G401 (cell line): ENCODE measurements at regions not wholly inside any gene's neighbourhood (a gene's known extent, or its start where the extent isn't known, plus 50 kb on each side); places are given as distances from the start of the nearest gene placed in this dataset.
A peak's percentile ranks its signal among the peaks of the same experiment; 100 is the strongest.
"Not testable (repeated sequence)": the region's sequence is repeated elsewhere in the genome, so short reads cannot be mapped to it uniquely, and the experiment has no call there.

Source experiments
- DNase-seq: peaks from one replicate; pipeline ENCODE4 v3.0.0-alpha.2; 2015; ENCODE audit warnings: low spot score
- in situ Hi-C: cut with HindIII; loops from 2 replicates; pipeline ENCODE4 v1.10.0; 2016; ENCODE audit warnings: low sequenced_read_pairs, mixed read lengths

DNA sequence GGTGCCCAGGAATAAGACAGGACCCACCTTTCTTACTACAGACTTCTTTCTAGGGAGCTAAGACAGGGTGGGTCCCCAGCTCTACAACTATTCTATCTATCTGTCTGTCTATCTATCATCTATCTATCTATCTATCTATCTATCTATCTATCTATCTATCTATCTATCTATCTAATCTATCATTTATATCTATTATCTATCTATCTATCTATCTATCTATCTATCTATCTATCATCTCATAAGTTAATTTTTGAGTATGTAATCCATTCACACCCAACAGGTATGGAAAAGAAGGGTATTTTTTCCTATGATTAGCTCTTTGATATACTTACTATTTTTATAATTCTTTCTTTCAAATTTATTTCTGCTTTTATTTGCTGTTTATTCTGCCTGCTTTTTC is 55.9 kb downstream of the BAMBI start:
- DNase-seq: no peak
- in situ Hi-C loops: no loop called here

DNA sequence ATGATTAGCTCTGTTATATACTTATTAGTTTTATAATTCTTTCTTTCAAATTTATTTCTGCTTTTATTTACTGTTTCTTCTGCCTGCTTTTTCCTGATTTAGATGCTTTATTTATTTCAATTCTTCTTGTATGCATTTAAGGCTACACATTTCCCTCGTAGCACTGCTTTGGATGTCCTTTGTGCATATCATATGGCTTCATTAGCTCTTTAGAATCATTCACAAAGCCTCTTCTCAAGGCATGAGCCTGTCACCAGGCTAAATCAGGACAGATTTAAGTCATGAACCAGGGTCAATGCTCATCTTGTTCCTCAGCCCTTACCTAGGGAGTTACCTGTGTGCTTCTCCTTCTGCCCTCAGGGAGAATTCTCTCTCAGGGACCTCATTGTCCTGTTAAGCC is 56.3 kb downstream of the BAMBI start:
- no peak for DNase-seq
- in situ Hi-C loops: no loop called here

DNA sequence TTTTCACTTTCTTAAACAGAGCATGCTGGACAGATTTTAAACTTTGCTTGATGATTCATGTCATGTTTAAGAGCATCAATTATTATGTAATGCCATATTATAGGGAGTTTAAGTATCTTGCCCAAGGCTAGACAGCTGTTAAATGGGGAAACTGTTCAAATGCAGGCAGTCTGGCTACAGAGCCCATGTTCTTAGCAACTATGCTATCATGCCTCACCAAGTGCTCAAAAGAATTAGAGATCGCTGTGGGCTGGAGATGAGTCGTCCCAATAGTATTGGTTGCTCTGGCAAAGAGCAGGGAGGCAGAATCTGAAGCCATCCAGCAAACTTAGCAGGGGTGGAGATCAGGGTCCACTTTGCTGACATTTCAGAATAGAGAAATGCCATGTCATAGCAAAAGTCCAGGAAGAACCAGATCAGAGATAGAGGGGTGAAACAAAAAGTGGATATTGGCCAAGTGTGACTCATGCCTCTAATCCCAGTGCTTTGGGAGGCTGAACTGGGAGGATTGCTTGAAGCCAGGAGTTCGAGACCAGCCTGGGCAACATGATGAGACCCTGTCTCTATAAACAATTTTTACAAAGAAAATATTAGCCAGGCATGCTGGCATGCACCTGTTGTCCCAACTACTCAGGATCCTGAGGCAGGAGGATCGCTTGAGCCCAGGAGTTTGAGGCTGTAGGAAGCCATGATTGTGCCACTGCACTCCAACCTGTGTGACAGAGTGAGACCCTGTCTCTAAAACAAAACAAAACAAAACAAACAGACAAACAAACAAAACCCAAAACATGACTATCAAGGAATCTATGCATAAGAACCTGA is 57.8 kb downstream of the BAMBI start:
- DNase-seq: no peak
- in situ Hi-C loops: no loop called here

DNA sequence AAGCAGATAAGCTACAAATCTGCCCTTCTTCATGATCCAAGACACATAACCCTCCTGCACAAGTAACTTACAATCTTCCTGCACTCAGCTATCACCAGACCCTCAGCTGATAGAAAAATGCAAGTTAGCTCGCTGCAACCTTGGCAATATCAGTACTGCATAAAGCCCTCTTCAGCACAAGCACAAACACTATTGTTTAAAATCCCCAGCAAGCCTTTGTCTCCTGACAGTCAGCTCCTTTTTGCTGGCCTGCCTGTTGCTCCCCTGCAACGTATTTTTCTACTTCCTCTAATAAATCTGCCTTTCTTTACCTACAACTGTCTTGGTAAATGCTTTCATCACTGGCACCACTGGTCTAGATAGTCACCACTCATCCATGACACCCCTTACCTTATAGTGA is 59.8 kb downstream of the BAMBI start:
- DNase-seq: no peak
- in situ Hi-C loops: no loop called here

DNA sequence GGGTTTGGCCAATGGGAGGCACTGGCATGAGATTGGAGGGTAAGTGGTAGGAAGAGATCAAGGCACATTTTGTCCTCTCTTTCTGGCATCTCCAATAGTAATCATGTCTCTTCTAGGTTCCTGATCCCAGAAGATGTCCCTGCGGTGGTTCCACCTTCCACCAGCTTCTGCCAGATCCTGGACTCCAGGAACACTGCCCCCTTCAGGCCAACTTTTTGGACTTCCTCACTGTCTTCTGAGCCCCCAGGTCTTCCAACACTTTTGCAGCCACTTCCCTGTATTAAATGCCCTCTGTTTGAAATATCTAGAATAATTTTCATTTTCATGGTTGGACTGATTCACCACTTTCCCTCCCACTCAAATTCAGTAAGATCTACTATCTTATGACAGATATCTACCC is 60.9 kb downstream of the BAMBI start:
- no peak for DNase-seq
- in situ Hi-C loops: no loop called here

DNA sequence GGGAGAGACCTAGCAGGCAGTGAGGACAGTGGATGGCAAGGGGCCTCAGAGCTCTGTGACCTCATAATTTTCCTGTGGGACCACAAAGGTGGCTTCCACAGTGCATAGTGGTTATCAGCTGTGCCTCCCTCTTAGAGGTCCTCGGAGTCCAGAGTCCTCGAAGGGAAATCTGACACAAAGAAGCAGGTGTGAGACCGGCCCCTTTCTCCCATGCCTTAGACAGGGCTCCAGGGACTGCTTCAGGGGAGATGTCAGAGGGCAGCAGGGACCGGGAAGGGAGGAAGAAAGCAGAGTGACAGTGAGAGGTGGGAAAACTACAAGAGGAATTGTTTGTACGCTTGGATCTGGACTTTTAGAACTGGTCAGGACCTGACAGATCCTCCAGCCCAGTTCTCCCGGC is 66.3 kb downstream of the BAMBI start:
- DNase-seq: no peak
- in situ Hi-C loops: no loop called here

DNA sequence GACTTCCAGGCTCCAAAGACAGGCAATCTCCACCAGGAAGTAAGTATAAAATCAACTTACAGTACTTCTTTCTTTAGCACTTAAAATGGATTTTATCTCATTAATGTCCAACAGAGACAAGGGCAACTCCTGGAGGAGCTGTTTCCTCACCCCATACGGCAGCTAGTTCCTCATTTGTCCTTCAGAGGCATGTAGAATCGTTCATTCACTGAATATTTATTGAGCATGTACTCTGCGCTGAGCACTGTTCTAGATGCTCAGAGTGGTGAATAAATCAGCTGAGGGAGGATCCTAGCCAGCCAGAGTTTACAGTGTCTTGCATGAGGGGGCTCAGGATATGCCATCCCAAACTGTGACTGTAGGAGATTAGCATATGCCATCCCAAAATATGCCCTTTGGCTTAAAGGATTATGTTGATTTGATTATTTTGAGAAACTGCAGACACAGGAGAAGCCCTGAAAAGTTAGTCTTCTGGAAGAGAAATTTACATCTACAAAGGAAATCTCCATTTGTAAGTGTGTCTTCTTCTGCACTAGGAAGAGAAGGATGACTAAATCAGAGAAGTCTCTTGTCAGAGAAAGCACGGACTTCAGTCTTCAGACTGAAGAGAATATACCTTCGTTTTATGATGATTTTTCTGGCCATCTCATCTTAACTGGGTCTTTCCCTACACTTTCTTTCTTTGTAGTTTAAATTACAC is 66.9 kb downstream of the BAMBI start:
- DNase-seq: no peak
- in situ Hi-C loops: no loop called here

DNA sequence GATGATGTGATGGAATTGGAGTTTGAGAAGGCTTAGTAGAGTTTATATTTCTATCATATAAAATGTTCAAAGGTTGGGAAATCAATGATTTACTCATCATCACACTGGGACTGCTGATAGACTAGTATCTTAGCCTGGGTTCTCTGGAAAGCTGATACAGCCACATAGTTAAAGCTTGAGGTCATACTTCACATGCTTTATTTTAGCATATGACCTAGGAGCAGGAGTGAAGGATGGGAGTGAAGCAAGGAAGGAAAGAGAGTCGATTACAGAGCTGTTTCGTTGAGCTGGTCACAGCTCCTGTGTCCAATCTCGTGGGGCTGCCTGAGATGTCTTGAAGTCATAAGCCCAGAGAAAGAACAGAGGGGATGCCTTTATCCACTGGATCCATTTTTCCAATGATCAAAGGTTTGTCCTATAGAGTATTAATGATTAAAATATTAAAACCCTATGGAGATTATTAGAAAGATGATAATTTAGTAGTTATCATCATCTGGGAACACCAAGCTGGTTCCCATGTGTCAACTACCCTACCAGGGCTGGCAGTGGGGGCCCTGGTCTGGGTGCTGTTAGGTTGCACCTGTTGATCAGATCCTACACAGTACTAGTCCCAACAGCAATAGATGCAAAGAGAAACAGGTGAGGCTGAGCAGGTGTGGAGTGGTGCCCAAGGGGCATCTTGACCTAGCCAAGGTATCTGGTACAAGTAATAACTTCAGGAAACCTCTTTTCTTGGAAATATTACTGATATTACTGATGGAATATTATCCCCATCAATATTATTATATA is 77.8 kb downstream of the BAMBI start:
- in situ Hi-C loops: no loop called here
- no peak for DNase-seq

DNA sequence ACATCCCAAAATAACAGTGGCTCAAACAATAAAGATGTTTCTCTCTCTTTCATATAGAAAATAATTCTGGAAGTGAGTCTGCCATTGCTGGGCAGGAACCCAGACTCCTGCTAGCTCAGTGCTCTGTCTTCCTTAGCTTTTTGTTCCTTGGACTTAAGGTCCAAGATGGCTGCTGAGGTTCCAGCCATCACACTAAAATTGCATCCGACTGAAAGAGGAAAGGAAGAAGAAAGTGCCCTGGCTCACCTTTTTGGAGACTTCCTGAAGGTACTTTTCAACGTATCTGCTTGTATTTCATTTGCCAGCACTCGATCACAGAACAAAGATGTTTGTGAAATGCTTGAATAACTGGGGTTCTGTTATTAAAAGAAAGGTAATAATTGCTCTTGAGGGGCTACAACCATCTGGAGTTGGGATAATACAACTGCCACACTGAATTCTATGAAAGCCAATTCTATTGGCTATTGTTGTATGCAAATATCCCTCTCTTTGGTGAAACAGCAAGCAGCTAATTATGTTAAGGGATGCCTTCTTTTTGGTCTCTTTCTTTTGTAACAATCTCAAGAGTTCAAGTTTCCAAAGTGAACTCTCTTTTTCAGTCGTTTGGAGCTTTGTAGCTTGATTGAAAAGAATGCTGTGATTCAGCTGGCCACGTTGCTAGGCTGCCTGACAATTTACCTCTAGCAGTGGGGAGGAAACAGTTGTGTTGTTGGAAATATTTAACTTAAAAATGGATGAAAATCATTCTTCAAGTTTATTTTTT is 83.9 kb downstream of the BAMBI start:
- DNase-seq: peak; percentile 9
- in situ Hi-C loops: no loop called here

DNA sequence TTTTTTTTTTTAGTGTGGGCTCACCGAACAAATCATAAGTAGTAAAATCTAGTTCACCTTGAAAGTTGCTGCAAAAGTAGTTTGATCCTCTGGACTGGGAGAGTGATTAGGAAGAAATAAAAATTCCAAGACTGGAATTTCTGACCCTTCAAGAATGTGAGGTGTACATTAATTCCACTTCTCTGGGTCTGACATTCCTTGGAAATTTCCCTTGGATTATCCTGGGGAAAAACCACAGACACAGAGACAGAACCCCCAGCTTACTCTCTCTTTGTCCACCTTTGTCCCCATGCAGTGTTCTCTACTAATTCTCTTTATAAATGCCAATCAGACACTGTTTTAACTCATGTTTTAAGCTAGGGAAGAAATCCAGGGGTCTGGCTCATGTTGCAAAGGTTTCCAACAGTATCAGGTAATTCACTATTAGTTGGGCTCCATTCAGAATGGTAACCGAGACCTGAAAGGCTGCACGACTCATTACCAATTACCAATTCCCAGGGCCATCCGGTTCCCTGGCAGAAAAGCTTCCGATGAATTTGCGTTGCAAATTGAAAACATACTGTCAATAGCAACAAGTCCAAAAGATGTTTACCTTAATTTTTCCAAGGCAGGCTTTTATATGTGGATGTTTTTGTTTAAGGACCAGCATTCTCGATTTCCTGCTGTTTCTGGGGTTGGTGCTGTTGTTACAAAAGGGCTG is 86.3 kb downstream of the BAMBI start:
- in situ Hi-C loops: no loop called here
- DNase-seq: peak; percentile 21

DNA sequence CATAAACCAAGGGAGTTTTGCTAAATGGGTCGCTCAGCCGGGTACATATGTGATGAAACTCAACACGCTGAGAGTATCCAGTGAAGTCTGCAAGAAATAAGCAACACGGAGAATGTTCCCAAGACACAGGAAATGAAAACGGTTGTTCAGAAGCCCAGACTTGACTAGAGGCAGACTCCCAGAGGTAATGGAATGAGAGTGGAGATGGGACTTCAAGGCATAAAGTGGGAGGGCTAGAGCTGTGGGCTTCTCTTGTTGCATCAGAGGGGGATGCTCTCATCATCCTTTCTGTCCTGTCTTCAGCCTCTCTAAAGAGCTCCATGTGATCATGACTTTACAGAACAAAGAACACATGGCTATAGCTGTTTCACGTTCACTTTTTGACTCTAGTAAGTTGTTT is 88.3 kb downstream of the BAMBI start:
- DNase-seq: no peak

DNA sequence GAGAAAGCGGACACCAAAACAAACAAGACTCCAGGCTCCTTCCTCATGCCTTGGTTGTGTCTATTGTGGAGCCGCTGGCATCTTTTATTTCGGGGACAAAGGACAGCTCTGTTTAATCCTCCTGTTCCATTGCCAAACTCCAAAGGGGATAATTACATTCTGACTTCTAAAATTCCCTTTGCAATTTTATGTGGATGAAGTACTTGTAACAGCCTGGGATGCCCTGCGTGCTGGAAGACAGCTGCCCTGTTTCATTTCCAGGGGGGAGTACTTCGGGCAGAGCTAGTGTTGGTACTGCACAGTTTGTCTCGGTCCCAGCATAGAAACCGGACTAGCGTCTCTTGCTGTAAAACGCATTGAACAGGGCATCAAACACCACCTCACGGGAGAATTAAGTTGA is 90.9 kb downstream of the BAMBI start:
- in situ Hi-C loops: no loop called here
- DNase-seq: peak; percentile 12

More for the DNA sequence above, 88.3 kb downstream of the BAMBI start:
- in situ Hi-C loops: no loop called here

DNA sequence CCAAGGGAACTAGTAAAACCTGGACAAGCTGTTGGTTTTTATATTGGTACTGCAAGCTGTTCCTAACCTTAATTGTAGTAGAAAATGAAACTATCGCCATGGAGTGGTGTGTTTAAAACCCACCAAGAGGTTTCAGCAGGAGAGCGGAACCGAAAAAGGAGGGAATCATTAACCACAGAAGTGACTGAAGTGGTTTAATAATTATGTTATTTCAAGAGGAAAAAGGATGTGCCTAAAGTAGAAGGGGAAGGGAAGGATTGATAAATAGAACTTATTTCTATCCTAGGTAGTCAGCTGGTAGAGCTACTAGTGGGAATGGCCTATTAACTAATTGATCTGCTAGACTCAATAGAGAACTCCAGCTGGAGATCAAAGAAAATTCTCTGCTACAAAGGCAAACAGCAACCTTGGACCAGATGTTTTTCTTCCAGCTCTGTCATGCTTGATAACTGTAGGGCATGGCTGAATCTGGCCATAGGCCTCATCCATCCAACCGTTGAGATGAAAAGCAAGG is 91.8 kb downstream of the BAMBI start:
- in situ Hi-C loops: no loop called here
- DNase-seq: no peak

DNA sequence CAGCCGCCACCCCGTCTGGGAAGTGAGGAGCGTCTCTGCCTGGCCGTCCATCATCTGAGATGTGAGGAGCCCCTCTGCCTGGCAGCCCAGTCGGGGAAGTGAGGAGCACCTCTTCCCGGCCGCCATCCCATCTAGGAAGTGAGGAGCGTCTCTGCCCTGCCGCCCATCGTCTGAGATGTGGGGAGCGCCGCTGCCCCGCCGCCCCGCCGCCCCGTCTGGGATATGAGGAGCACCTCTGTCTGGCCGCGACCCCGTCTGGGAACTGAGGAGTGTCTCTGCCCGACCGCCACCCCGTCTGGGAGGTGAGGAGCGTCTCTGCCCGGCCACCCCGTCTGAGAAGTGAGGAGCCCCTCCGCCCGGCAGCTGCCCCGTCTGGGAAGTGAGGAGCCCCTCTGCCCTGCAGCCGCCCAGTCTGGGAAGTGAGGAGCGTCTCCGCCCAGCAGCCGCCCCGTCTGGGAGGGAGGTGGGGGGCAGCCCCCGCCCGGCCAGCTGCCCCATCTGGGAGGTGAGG is 94.3 kb downstream of the BAMBI start:
- DNase-seq, in situ Hi-C loops: not testable (repeated sequence)

DNA sequence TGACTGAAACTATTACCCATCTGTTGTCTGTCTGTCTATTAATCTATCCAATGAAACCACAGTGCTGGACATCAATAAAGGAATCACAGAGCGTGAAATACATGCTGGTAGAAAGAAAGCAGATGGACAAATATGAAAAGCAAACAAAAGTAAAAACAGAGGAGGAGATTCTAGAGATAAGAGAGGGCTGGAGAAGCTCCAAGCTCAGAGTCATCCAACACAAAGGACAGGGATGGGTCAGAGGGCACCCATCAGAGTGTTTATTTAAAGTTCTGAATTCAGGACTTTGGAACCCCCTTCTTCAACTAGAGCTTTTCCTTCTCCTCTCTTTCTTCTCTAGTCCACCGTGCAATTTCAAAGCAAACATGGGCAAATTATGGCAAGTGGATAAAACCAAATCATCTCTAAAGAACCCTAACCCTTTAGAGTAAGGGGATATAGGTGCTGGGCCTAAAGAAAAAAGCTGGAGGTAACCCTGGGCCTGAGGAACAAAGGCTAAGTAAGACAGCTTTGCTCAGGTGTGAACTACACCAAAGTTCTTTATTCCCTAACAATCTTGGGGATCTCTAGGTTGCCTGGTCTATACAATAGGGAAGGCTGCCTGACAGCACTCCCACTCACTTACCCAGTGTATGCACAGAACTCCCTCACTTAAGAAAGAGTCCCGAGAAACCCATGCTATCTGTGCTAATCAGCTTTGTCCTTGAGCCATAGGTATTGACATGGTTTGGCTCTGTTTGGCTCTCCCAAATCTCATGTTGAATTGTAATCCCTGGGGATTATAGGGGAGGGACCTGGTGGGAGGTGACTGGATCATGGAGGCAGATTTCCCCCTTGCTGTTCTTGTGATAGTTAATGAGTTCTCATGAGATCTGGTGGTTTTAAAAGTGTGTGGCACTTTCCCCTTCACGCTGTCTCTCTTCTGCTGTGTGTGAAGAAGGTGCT is 97.0 kb downstream of the BAMBI start:
- in situ Hi-C loops: no loop called here
- DNase-seq: no peak

DNA sequence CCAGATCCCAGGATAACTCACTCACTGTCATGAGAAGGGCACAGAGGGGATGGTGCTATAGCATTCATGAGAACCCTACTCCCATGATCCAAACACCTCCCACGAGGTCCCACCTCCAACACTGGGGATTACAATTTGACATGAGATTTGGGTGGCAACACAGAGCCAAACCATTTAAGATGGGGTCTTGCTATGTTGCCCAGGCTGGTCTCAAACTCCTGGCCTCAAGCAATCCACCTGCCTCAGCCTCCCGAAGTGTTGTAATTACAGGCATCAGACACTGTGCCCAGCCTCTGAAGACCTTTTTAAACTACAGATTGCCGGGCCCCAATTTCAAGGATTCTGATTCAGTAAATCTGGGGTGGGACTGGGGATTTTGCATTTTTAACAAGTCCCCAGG is 98.5 kb downstream of the BAMBI start:
- in situ Hi-C loops: no loop called here

DNA sequence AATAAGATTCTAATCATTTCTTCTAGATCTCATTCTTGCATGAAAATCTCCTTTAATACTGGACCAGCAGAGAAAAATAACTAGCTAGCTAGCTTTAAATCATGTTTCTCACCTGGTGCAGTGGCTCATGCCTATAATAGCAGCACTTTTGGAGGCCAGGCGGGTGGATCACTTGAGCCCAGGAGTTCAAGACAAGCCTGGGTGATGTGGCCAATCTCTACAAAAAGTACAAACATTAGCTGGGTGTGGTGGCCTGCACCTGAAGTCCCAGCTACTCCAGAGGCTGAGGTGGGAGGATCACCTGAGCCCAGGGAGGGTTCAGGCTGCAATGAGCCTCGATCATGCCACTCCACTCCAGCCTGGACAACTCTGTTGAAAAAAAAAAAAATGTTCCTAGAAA is 99.2 kb downstream of the BAMBI start:
- in situ Hi-C loops: no loop called here
- DNase-seq: no peak

More for the DNA sequence above, 98.5 kb downstream of the BAMBI start:
- no peak for DNase-seq
